ENCODE measurements at regions not wholly inside any gene's neighbourhood (a gene's known extent, or its start where the extent isn't known, plus 50 kb on each side); places are given as distances from the start of the nearest gene placed in this dataset.

GRCh38 chr16:26742040-26742439 is 324.7 kb upstream of the C16orf82 start:
- H3K4me3 Mint-ChIP-seq: no peak overlapping the region
- H3K4me1 Mint-ChIP-seq: no peaks in the 10 kb centered on the region
- no peak overlapping the region for H3K27ac Mint-ChIP-seq
- no peak for TF ChIP-seq CTCF (IDR thresholded peaks at IDR 0.05; ENCODE audit: unreplicated experiment in 3 of 3)
- H3K36me3 Mint-ChIP-seq (ENCODE audit: low read depth): no peaks in the 10 kb centered on the region
- H3K27me3 Mint-ChIP-seq (ENCODE audit: low read depth): peaks cover 21% of the 10 kb centered on the region
- no peaks in the 10 kb centered on the region for H3K9me3 Mint-ChIP-seq

GRCh38 chr16:26744430-26744829 is 322.3 kb upstream of the C16orf82 start:
- no peak overlapping the region for H3K4me3 Mint-ChIP-seq
- H3K27me3 Mint-ChIP-seq (ENCODE audit: low read depth): peaks cover 29% of the 10 kb centered on the region
- no peak for TF ChIP-seq CTCF (IDR thresholded peaks at IDR 0.05; ENCODE audit: unreplicated experiment in 3 of 3)
- no peaks in the 10 kb centered on the region for H3K4me1 Mint-ChIP-seq
- no peaks in the 10 kb centered on the region for H3K36me3 Mint-ChIP-seq (ENCODE audit: low read depth)
- H3K9me3 Mint-ChIP-seq: no peaks in the 10 kb centered on the region
- no peak overlapping the region for H3K27ac Mint-ChIP-seq

GRCh38 chr16:26747760-26748159 is 319.0 kb upstream of the C16orf82 start:
- no peaks in the 10 kb centered on the region for H3K36me3 Mint-ChIP-seq (ENCODE audit: low read depth)
- no peak for TF ChIP-seq CTCF (IDR thresholded peaks at IDR 0.05; ENCODE audit: unreplicated experiment in 3 of 3)
- no peaks in the 10 kb centered on the region for H3K4me1 Mint-ChIP-seq
- no peak overlapping the region for H3K27ac Mint-ChIP-seq
- no peaks in the 10 kb centered on the region for H3K9me3 Mint-ChIP-seq
- H3K4me3 Mint-ChIP-seq: no peak overlapping the region
- peaks cover 33% of the 10 kb centered on the region for H3K27me3 Mint-ChIP-seq (ENCODE audit: low read depth)

GRCh38 chr16:26749072-26749471 is 317.7 kb upstream of the C16orf82 start:
- no peak for TF ChIP-seq CTCF (IDR thresholded peaks at IDR 0.05; ENCODE audit: unreplicated experiment in 3 of 3)
- no peaks in the 10 kb centered on the region for H3K36me3 Mint-ChIP-seq (ENCODE audit: low read depth)
- H3K9me3 Mint-ChIP-seq: no peaks in the 10 kb centered on the region
- H3K27me3 Mint-ChIP-seq (ENCODE audit: low read depth): peaks cover 35% of the 10 kb centered on the region
- H3K4me3 Mint-ChIP-seq: no peak overlapping the region
- H3K27ac Mint-ChIP-seq: no peak overlapping the region
- no peaks in the 10 kb centered on the region for H3K4me1 Mint-ChIP-seq

GRCh38 chr16:26752166-26752565 is 314.6 kb upstream of the C16orf82 start:
- H3K27me3 Mint-ChIP-seq (ENCODE audit: low read depth): peaks cover 35% of the 10 kb centered on the region
- no peak overlapping the region for H3K27ac Mint-ChIP-seq
- H3K4me3 Mint-ChIP-seq: no peak overlapping the region
- H3K4me1 Mint-ChIP-seq: no peaks in the 10 kb centered on the region
- H3K9me3 Mint-ChIP-seq: no peaks in the 10 kb centered on the region
- no peak for TF ChIP-seq CTCF (IDR thresholded peaks at IDR 0.05; ENCODE audit: unreplicated experiment in 3 of 3)
- H3K36me3 Mint-ChIP-seq (ENCODE audit: low read depth): no peaks in the 10 kb centered on the region

GRCh38 chr16:26756633-26757032 is 310.1 kb upstream of the C16orf82 start:
- Mint-ChIP-seq H3K4me1 (no peaks in the 10 kb centered on the region), H3K4me3 (no peak overlapping the region), H3K27me3 (ENCODE audit: low read depth) (peaks cover 16% of the 10 kb centered on the region), H3K36me3 (ENCODE audit: low read depth) (no peaks in the 10 kb centered on the region), H3K27ac (no peak overlapping the region), H3K9me3 (no peaks in the 10 kb centered on the region)
- no peak for TF ChIP-seq CTCF (IDR thresholded peaks at IDR 0.05; ENCODE audit: unreplicated experiment in 3 of 3)
